ENCODE measurements at regions not wholly inside any gene's neighbourhood (a gene's known extent, or its start where the extent isn't known, plus 50 kb on each side); places are given as distances from the start of the nearest gene placed in this dataset.

DNA sequence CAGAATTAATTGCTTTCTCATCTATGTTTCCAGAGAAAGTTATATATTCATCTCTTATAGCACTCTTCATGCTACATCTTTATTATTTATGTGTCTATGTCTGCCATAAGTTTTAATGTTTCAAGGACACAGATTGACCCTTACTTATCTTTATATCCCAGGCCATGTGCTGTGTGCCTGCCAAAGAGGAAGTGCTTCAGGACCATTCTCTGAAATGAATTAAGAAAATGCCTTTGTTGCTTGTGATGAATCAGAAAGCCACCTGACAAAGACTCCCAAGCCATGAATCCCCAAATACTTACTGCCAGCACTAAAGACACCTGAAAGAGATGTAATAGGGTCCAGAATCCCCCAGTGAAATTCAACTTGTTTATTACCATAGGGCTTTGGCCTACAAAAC lies 342.1 kb upstream of the C1orf87 start:
- no peaks in the 10 kb centered on the region for H3K9me3 ChIP-seq
- no peaks in the 10 kb centered on the region for H3K36me3 ChIP-seq
- H3K27me3 ChIP-seq = no peaks in the 10 kb centered on the region
- no peaks in the 10 kb centered on the region for H3K4me1 ChIP-seq (ENCODE audit: control insufficient read depth in 1 of 2, insufficient read depth in 1 of 2, low read depth in 1 of 2, low read length in 1 of 2)
- no peak overlapping the region for H3K4me3 ChIP-seq (ENCODE audit: low read depth in 1 of 2, low read length in 1 of 2)
- TF ChIP-seq, protein P1, sequence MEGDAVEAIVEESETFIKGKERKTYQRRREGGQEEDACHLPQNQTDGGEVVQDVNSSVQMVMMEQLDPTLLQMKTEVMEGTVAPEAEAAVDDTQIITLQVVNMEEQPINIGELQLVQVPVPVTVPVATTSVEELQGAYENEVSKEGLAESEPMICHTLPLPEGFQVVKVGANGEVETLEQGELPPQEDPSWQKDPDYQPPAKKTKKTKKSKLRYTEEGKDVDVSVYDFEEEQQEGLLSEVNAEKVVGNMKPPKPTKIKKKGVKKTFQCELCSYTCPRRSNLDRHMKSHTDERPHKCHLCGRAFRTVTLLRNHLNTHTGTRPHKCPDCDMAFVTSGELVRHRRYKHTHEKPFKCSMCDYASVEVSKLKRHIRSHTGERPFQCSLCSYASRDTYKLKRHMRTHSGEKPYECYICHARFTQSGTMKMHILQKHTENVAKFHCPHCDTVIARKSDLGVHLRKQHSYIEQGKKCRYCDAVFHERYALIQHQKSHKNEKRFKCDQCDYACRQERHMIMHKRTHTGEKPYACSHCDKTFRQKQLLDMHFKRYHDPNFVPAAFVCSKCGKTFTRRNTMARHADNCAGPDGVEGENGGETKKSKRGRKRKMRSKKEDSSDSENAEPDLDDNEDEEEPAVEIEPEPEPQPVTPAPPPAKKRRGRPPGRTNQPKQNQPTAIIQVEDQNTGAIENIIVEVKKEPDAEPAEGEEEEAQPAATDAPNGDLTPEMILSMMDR (IDR thresholded peaks at IDR 0.05) = no peak
- no peak overlapping the region for H3K27ac ChIP-seq

DNA sequence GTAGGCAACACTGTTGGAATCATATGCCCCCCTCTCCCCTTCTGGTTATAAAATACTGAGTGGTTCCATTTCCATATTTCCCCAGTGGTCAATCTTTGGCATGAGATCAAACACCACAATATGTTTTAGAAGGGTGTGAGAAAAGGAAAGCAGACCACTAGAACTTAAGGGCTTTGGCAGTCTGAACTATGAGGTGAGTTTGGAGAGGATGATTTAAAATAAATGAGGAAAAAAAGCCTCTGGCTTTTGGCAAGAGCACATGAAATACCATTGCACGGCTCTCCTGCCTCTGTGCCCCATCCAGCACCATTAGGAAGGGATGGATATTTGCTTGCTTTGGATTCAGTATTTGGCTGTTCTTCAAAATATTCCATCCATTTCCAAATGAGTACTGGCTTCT lies 339.5 kb upstream of the C1orf87 start:
- TF ChIP-seq, protein P1 (IDR thresholded peaks at IDR 0.05) = no peak
- H3K27ac ChIP-seq = no peak overlapping the region
- no peaks in the 10 kb centered on the region for H3K9me3 ChIP-seq
- no peaks in the 10 kb centered on the region for H3K36me3 ChIP-seq
- H3K4me1 ChIP-seq (ENCODE audit: control insufficient read depth in 1 of 2, insufficient read depth in 1 of 2, low read depth in 1 of 2, low read length in 1 of 2) = no peaks in the 10 kb centered on the region
- no peak overlapping the region for H3K4me3 ChIP-seq (ENCODE audit: low read depth in 1 of 2, low read length in 1 of 2)
- H3K27me3 ChIP-seq = no peaks in the 10 kb centered on the region

DNA sequence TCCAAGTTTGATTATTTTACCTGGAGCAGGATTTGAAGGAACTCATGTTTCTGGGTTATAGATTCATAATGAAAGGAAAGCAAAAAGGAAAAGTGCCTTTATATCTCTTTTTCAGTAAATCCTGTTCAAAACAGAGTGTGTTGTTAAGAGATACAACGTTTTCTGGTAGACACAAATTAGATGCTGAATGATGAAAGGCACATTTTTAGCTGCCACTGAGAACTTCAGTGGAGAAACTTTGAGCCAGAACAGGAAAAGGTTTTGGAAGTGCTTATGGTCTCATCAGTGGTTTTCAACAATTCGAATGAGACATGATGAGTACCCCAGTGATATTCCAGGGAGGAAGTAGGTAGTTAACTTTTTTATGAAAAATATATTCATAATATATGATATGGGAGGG lies 338.0 kb upstream of the C1orf87 start:
- no peaks in the 10 kb centered on the region for H3K36me3 ChIP-seq
- H3K27ac ChIP-seq = no peak overlapping the region
- TF ChIP-seq, protein P1 (IDR thresholded peaks at IDR 0.05) = no peak

DNA sequence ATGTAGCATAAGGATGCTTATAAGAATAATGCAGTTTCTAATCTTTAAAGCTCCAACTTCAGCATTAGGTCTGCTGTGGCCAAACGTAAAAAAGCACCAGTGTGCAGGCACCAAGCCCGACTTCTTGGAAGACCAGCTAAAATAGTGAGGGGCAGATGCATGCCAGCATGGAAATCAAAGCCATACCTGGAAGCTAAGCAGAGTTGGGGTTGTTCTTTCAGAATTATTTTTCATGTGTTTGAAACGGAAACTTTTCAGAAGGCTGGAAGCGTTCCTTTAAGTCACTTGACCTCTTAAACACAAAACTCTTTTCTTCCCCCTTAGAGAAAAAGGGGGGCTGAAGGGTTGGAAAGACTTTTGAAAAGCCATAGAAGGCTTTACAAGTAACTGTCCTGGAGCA lies 329.2 kb upstream of the C1orf87 start:
- Histone ChIP-seq H3K36me3 (no peaks in the 10 kb centered on the region), H3K9me3 (no peaks in the 10 kb centered on the region), H3K4me1 (ENCODE audit: control insufficient read depth in 1 of 2, insufficient read depth in 1 of 2, low read depth in 1 of 2, low read length in 1 of 2) (no peaks in the 10 kb centered on the region), H3K4me3 (ENCODE audit: low read depth in 1 of 2, low read length in 1 of 2) (no peak overlapping the region), H3K27ac (no peak overlapping the region), H3K27me3 (no peaks in the 10 kb centered on the region)
- TF ChIP-seq, protein P1 (IDR thresholded peaks at IDR 0.05) = no peak

More for the DNA sequence above, 338.0 kb upstream of the C1orf87 start:
- Histone ChIP-seq H3K4me3 (ENCODE audit: low read depth in 1 of 2, low read length in 1 of 2) (no peak overlapping the region), H3K4me1 (ENCODE audit: control insufficient read depth in 1 of 2, insufficient read depth in 1 of 2, low read depth in 1 of 2, low read length in 1 of 2) (no peaks in the 10 kb centered on the region), H3K9me3 (no peaks in the 10 kb centered on the region), H3K27me3 (no peaks in the 10 kb centered on the region)

DNA sequence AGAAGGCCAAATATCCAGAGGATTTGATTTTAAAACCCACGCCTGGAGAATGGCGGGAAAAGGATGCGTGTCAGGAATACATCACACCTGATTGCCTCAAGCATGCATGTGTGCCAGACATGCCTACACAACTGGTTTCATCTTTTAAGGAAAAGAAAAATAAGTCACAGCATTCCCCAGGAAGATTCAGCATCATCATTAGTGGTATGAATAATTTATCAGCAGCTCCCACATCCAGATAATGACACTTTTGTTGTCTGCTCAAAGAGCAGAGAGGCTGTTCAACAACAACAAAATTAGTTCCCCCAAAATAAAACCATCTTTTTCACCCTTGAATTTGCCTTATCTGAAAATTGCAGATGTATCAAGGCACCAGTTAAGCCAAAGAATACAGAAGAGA lies 328.6 kb upstream of the C1orf87 start:
- no peak overlapping the region for H3K4me3 ChIP-seq (ENCODE audit: low read depth in 1 of 2, low read length in 1 of 2)
- H3K36me3 ChIP-seq = no peaks in the 10 kb centered on the region
- H3K27me3 ChIP-seq = no peaks in the 10 kb centered on the region
- TF ChIP-seq, protein P1 (IDR thresholded peaks at IDR 0.05) = no peak
- H3K27ac ChIP-seq = no peak overlapping the region
- no peaks in the 10 kb centered on the region for H3K9me3 ChIP-seq
- no peaks in the 10 kb centered on the region for H3K4me1 ChIP-seq (ENCODE audit: control insufficient read depth in 1 of 2, insufficient read depth in 1 of 2, low read depth in 1 of 2, low read length in 1 of 2)

DNA sequence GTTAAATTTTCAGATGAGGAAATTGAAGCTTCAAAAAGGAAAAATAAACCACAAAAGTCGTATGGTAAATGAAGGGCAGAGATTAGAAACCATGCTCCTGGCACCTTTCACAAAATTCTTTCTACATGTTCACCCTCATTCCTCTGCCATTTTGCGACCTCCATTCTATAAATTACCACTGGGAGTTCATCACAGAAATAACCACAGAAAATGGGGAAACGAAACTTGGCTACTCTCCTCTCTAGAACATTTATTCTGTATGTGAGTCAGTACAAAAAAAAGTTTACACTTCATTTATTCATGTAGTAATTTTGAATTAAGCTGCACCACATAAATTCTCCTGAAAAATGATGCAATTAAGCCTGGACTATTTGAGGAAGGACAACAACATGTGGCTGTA lies 320.9 kb upstream of the C1orf87 start:
- no peaks in the 10 kb centered on the region for H3K4me1 ChIP-seq (ENCODE audit: control insufficient read depth in 1 of 2, insufficient read depth in 1 of 2, low read depth in 1 of 2, low read length in 1 of 2)
- TF ChIP-seq, protein P1 (IDR thresholded peaks at IDR 0.05) = no peak
- no peak overlapping the region for H3K27ac ChIP-seq

More for the DNA sequence above, 320.9 kb upstream of the C1orf87 start:
- H3K27me3 ChIP-seq = no peaks in the 10 kb centered on the region
- no peaks in the 10 kb centered on the region for H3K9me3 ChIP-seq
- H3K4me3 ChIP-seq (ENCODE audit: low read depth in 1 of 2, low read length in 1 of 2) = no peak overlapping the region
- no peaks in the 10 kb centered on the region for H3K36me3 ChIP-seq
